Fibroblast of lung (primary cell): ENCODE measurements at regions not wholly inside any gene's neighbourhood (a gene's known extent, or its start where the extent isn't known, plus 50 kb on each side); places are given as distances from the start of the nearest gene placed in this dataset.

Source experiments
- EZH2 ChIP-seq: IDR thresholded peaks from 2 replicates; pipeline ENCODE4 v1.5.1; 2012; ENCODE audit warnings: low read length, control low read depth, mild to moderate bottlenecking; ENCODE audit errors: missing control alignments
- TF ChIP-seq, protein P1 (sequence below), 2 donors: IDR thresholded peaks in 1 of 2; conservative IDR thresholded peaks in 1 of 2; 1 replicate in 1 of 2; 2 replicates in 1 of 2; pipeline ENCODE4 v1.5.1; 2011 to 2012; ENCODE audit warnings: low read length in 2 of 2, control low read depth in 1 of 2, inconsistent platforms in 1 of 2, low read depth in 1 of 2, mild to moderate bottlenecking in 1 of 2

DNA sequence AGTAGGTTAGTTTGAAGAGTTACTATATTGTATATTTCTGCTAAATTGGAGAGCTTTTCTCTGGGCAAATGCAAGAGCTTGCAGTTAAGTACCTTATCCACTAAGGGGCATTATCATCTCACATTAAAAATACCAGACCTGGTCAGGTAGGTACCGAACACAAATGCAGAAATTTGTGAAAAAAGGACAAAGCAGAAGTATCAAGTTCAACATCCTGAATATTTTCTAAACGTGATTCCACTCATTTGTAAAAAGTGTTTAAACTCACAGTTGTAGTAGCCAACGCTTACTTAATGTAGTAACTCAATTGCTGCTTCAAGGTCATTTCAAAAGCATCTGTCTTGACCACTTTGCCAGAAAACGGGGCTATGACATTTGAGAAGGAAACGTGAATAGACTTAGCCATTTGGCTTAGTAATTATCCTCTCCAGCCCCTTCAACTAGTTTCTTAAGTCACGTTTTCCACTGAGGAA is 52.1 kb downstream of the CYRIA start:
- TF ChIP-seq, protein P1, sequence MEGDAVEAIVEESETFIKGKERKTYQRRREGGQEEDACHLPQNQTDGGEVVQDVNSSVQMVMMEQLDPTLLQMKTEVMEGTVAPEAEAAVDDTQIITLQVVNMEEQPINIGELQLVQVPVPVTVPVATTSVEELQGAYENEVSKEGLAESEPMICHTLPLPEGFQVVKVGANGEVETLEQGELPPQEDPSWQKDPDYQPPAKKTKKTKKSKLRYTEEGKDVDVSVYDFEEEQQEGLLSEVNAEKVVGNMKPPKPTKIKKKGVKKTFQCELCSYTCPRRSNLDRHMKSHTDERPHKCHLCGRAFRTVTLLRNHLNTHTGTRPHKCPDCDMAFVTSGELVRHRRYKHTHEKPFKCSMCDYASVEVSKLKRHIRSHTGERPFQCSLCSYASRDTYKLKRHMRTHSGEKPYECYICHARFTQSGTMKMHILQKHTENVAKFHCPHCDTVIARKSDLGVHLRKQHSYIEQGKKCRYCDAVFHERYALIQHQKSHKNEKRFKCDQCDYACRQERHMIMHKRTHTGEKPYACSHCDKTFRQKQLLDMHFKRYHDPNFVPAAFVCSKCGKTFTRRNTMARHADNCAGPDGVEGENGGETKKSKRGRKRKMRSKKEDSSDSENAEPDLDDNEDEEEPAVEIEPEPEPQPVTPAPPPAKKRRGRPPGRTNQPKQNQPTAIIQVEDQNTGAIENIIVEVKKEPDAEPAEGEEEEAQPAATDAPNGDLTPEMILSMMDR (conservative IDR thresholded peaks at IDR 0.05 in 1 of 2, IDR thresholded peaks at IDR 0.05 in 1 of 2; ENCODE audit: low read depth in 1 of 2, low read length in 2 of 2) = peak; percentile 34 to 49
- no peak for TF ChIP-seq EZH2
